ENCODE measurements at regions not wholly inside any gene's neighbourhood (a gene's known extent, or its start where the extent isn't known, plus 50 kb on each side); places are given as distances from the start of the nearest gene placed in this dataset.

DNA sequence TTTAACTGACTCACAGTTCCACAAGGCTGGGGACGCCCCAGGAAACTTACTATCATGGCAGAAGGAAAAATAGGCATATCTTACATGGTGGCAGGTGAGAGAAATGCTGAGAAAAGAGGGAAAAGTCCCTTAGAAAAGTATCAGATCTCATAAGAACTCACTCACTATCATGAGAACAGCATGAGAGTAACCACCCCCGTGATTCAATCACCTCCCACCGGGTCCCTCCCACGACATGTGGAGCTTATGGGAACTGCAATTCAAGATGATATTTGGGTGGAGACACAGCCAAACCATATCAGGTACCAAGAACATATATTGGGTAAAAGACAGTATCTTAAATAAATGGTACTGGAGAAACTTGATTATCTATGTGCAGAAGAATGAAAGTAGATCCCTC lies 100.3 kb upstream of the FAR2 start:
- TF ChIP-seq, protein P1, sequence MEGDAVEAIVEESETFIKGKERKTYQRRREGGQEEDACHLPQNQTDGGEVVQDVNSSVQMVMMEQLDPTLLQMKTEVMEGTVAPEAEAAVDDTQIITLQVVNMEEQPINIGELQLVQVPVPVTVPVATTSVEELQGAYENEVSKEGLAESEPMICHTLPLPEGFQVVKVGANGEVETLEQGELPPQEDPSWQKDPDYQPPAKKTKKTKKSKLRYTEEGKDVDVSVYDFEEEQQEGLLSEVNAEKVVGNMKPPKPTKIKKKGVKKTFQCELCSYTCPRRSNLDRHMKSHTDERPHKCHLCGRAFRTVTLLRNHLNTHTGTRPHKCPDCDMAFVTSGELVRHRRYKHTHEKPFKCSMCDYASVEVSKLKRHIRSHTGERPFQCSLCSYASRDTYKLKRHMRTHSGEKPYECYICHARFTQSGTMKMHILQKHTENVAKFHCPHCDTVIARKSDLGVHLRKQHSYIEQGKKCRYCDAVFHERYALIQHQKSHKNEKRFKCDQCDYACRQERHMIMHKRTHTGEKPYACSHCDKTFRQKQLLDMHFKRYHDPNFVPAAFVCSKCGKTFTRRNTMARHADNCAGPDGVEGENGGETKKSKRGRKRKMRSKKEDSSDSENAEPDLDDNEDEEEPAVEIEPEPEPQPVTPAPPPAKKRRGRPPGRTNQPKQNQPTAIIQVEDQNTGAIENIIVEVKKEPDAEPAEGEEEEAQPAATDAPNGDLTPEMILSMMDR (conservative IDR thresholded peaks at IDR 0.05; ENCODE audit: low read depth, low read length), result no peak
- no peak for TF ChIP-seq EZH2 (IDR thresholded peaks at IDR 0.05; ENCODE audit: low read length, unreplicated experiment)

All from PC-3 (cell line).